Hepatocyte (in vitro differentiated cells): ENCODE measurements at regions not wholly inside any gene's neighbourhood (a gene's known extent, or its start where the extent isn't known, plus 50 kb on each side); places are given as distances from the start of the nearest gene placed in this dataset.

ENCODE experiments used
- CTCF ChIP-seq: fragments of 200-600 bp; sonication (generic); IDR thresholded peaks from 2 replicates; pipeline ENCODE4 v1.5.1; 2016; ENCODE audit warnings: antibody characterized with exemption, mild to moderate bottlenecking; ENCODE audit not compliant: poor library complexity
- EZH2 ChIP-seq: fragments of 200-600 bp; sonication (generic); IDR thresholded peaks from 2 replicates; pipeline ENCODE4 v1.6.1; 2016; ENCODE audit warnings: antibody characterized with exemption, mild to moderate bottlenecking, borderline replicate concordance

GRCh38 chr14:28299227-28299626 is 467.4 kb upstream of the FOXG1 start:
- TF ChIP-seq CTCF (no peak), EZH2 (no peak)
